SJSA1 (cell line): ENCODE measurements at regions not wholly inside any gene's neighbourhood (a gene's known extent, or its start where the extent isn't known, plus 50 kb on each side); places are given as distances from the start of the nearest gene placed in this dataset.
A peak's percentile ranks its signal among the peaks of the same experiment; 100 is the strongest.

Source experiments
- DNase-seq, 2 experiments: peaks; one replicate each; pipeline ENCODE4 v3.0.0-alpha.2; 2015 to 2020; ENCODE audit warnings: low spot score in 2 of 2, low read depth in 1 of 2
- H3K27ac ChIP-seq: fragments of 250-450 bp; sonication (Bioruptor Pico); 2 replicates; pipeline ENCODE4 v1.5.1; 2020; ENCODE audit warnings: mild to moderate bottlenecking, moderate library complexity
- H3K27me3 ChIP-seq: fragments of 250-450 bp; sonication (Bioruptor Pico); replicated peaks from 2 replicates; pipeline ENCODE4 v1.5.1; 2020; ENCODE audit warnings: mild to moderate bottlenecking, moderate library complexity
- H3K36me3 ChIP-seq: fragments of 250-450 bp; sonication (Bioruptor Pico); 2 replicates; pipeline ENCODE4 v1.5.1; 2020; ENCODE audit warnings: mild to moderate bottlenecking
- H3K4me1 ChIP-seq: fragments of 250-450 bp; sonication (Bioruptor Pico); replicated peaks from 2 replicates; pipeline ENCODE4 v1.6.1; 2021; ENCODE audit warnings: mild to moderate bottlenecking
- H3K4me3 ChIP-seq: fragments of 250-450 bp; sonication (Bioruptor Pico); 2 replicates; pipeline ENCODE4 v1.5.1; 2020; ENCODE audit warnings: mild to moderate bottlenecking
- H3K9me3 ChIP-seq: fragments of 250-450 bp; sonication (Bioruptor Pico); replicated peaks from 2 replicates; pipeline ENCODE4 v1.5.1; 2020; ENCODE audit warnings: mild to moderate bottlenecking

DNA sequence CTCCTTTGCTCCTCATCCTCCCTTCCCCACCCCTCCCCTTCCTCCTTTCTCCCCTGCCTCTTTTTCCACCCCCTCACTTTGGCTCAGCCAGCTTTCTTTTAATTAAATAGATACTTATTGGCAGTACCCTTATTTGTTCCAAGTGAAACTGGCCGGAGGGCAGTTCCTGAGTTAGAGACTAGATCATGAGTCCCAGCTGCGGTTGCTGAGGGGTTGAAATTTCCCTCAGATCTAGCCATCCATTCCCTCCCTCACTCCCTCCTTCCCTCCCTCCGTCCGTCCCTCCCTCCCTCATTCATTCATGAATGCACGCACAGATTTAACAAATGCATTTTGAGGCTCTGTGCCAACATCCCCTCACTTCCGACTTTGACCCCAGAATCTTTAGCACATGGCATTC lies 519.2 kb upstream of the EEF2KMT start:
- no peak overlapping the region for H3K4me3 ChIP-seq
- no peak for DNase-seq
- no peak overlapping the region for H3K27ac ChIP-seq
- no peaks in the 10 kb centered on the region for H3K27me3 ChIP-seq
- H3K9me3 ChIP-seq, result no peaks in the 10 kb centered on the region
- no peaks in the 10 kb centered on the region; the same call in 1 of the 2 replicates for H3K4me1 ChIP-seq
- H3K36me3 ChIP-seq, result no peaks in the 10 kb centered on the region

DNA sequence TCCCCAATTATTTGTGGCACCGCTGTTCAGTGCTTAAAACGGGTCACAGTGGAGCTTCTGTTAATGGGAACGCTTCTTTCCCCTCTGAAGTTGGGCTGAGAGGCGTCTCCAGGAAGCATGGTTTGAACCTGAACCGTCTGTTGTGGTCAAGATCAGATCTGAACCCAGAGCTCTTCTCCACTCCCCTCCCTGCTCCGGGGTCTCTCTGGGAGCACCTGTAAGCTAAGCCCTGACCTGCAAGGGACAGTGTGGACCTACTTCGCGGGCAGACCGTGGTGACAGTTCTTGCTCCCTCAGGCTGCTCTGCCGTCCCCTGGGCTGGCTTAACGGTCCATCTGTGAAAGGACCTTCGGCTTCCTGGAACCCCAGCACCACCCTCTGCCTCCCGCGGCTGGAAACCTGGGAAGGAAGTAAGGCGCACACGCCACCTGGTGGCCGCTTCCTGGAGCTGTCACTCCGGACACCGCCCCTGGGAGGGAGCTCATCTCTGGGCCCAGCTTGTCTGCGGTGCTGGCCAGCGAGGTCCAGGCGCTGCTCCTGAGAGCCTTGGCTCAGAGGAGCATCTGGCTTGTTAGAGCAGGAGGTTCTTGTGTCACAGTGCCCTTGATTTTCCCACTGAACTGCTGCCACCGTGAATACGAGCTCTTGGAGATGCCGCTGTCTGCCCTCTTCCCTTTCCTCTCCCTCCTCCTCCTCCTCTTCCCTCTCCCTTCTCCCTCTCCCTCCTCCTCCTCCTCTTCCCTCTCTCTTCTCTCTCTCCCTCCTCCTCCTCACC lies 518.5 kb upstream of the EEF2KMT start:
- Histone ChIP-seq H3K4me3 (no peak overlapping the region), H3K9me3 (no peaks in the 10 kb centered on the region), H3K36me3 (no peaks in the 10 kb centered on the region), H3K27me3 (no peaks in the 10 kb centered on the region), H3K27ac (no peak overlapping the region), H3K4me1 (no peaks in the 10 kb centered on the region; the same call in 1 of the 2 replicates)
- DNase-seq, result peak; percentile 33 to 66

DNA sequence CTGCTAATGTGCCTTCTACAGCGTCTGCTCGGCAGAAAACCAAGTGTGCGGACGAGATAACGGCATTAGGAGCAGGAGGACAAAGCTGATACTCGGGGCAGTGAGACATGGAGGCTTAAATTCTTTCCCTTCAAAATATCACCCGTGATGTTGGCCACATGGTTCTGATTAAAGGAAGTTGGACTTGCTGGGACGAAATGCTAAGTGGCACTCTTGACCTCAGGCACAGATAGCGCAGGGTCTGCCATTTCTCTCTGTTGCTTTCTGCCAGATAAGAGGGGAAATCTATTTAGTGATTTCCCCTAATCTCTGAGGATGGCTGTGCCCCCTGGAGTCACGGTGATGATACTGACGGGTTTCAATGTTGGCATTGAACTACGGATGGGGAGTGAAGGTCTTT lies 509.6 kb upstream of the EEF2KMT start:
- Histone ChIP-seq H3K4me3 (no peak overlapping the region), H3K27ac (no peak overlapping the region), H3K4me1 (no peaks in the 10 kb centered on the region), H3K36me3 (no peaks in the 10 kb centered on the region), H3K27me3 (no peaks in the 10 kb centered on the region), H3K9me3 (no peaks in the 10 kb centered on the region)
- DNase-seq, result no peak

- no peaks in the 10 kb centered on the region for H3K4me1 ChIP-seq
These were observed 507.8 kb upstream of the EEF2KMT start for GRCh38 chr16:5605404-5605803.

GRCh38 chr16:5604770-5605169 lies 507.2 kb upstream of the EEF2KMT start:
- H3K4me1 ChIP-seq, result no peaks in the 10 kb centered on the region
- no peak overlapping the region for H3K4me3 ChIP-seq
- DNase-seq, result no peak
- no peaks in the 10 kb centered on the region for H3K27me3 ChIP-seq
- H3K27ac ChIP-seq, result no peak overlapping the region
- H3K9me3 ChIP-seq, result no peaks in the 10 kb centered on the region
- H3K36me3 ChIP-seq, result no peaks in the 10 kb centered on the region

More at GRCh38 chr16:5605404-5605803, 507.8 kb upstream of the EEF2KMT start:
- H3K9me3 ChIP-seq, result no peaks in the 10 kb centered on the region
- no peak overlapping the region for H3K27ac ChIP-seq
- no peak for DNase-seq
- no peaks in the 10 kb centered on the region for H3K36me3 ChIP-seq
- no peaks in the 10 kb centered on the region for H3K27me3 ChIP-seq
- H3K4me3 ChIP-seq, result no peak overlapping the region

DNA sequence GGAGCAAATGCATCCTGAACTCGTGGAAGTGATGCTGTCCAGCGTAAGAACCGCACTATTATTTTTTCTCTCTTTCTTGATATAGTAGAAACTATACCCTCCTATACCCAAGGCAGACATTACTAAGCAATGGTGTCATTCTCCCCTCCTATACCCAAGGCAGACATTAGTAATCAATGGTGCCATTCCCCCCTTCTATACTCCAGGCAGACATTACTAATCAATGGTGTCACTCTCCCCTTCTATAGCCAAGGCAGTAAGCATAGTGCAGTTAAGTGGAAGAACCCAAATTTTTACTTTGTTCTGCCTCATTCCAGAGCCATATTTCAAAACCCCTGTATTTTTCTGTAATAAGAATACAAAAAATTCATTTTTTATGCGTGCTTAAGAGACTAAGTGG lies 506.2 kb upstream of the EEF2KMT start:
- Histone ChIP-seq H3K27me3 (no peaks in the 10 kb centered on the region), H3K4me1 (no peaks in the 10 kb centered on the region), H3K27ac (no peak overlapping the region), H3K9me3 (no peaks in the 10 kb centered on the region), H3K4me3 (no peak overlapping the region), H3K36me3 (no peaks in the 10 kb centered on the region)
- no peak for DNase-seq

GRCh38 chr16:5601957-5602356 lies 504.4 kb upstream of the EEF2KMT start:
- Histone ChIP-seq H3K4me1 (no peaks in the 10 kb centered on the region), H3K27me3 (no peaks in the 10 kb centered on the region), H3K4me3 (no peak overlapping the region), H3K27ac (no peak overlapping the region), H3K9me3 (no peaks in the 10 kb centered on the region), H3K36me3 (no peaks in the 10 kb centered on the region)
- DNase-seq, result no peak

DNA sequence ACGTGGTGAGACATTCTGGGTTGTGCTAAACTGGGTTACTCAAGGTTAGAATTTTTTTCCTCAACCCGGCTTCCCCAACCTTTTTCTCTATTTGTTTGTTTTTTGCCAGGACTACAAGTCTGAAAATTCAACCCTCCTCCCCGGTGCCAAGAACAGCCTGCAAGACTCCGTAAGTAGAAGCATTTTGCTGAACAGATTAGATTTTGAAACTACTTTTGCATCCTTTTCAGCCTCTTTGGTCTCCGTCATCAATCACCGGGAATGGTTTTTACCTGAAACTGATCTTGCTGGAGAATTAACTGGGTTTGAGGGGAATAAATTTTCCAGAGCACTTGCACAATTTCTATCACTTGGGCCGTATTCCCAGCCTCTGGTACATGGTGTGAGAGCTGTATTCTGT lies 501.2 kb upstream of the EEF2KMT start:
- H3K27me3 ChIP-seq, result no peaks in the 10 kb centered on the region
- H3K36me3 ChIP-seq, result no peaks in the 10 kb centered on the region
- H3K4me1 ChIP-seq, result no peaks in the 10 kb centered on the region
- DNase-seq, result no peak
- no peak overlapping the region for H3K27ac ChIP-seq
- no peak overlapping the region for H3K4me3 ChIP-seq
- H3K9me3 ChIP-seq, result no peaks in the 10 kb centered on the region

GRCh38 chr16:5595849-5596248 lies 498.3 kb upstream of the EEF2KMT start:
- Histone ChIP-seq H3K27me3 (no peaks in the 10 kb centered on the region), H3K9me3 (no peaks in the 10 kb centered on the region)
- DNase-seq, result no peak

GRCh38 chr16:5590416-5590815 lies 492.8 kb upstream of the EEF2KMT start:
- no peak overlapping the region for H3K27ac ChIP-seq
- no peaks in the 10 kb centered on the region for H3K36me3 ChIP-seq
- H3K9me3 ChIP-seq, result no peaks in the 10 kb centered on the region
- no peak for DNase-seq
- no peaks in the 10 kb centered on the region for H3K4me1 ChIP-seq
- H3K4me3 ChIP-seq, result no peak overlapping the region
- H3K27me3 ChIP-seq, result no peaks in the 10 kb centered on the region

More at GRCh38 chr16:5595849-5596248, 498.3 kb upstream of the EEF2KMT start:
- H3K4me3 ChIP-seq, result no peak overlapping the region
- H3K36me3 ChIP-seq, result no peaks in the 10 kb centered on the region
- no peaks in the 10 kb centered on the region for H3K4me1 ChIP-seq
- no peak overlapping the region for H3K27ac ChIP-seq

DNA sequence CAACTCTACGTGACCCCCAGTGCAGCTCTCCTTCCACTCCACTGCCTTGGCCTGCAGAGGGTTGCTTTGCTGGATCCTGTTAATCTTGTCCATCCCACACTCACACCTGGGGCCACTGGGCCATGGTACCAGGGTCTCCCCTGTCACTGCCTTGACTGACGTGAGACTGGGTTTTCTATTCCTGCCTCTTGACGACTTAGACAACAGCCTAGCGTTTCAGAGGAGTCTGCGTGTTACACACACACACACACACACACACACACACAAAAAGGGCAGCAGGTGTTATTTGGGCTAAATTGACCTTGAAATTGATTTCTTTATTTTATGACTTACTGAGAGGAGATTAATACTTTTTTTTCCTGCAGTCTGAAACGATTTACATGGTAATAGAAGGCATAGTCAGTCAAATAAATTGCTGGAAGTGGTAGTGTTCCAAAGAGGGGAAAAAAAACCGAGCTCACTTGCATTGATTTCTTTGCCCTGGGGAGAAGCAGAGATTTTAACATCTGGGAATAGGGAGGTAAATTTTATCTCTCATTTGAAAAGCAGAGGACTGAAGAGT lies 492.3 kb upstream of the EEF2KMT start:
- no peak for DNase-seq
- no peaks in the 10 kb centered on the region for H3K9me3 ChIP-seq
- no peak overlapping the region for H3K27ac ChIP-seq
- H3K4me1 ChIP-seq, result no peaks in the 10 kb centered on the region
- H3K27me3 ChIP-seq, result no peaks in the 10 kb centered on the region
- no peak overlapping the region for H3K4me3 ChIP-seq
- H3K36me3 ChIP-seq, result no peaks in the 10 kb centered on the region

DNA sequence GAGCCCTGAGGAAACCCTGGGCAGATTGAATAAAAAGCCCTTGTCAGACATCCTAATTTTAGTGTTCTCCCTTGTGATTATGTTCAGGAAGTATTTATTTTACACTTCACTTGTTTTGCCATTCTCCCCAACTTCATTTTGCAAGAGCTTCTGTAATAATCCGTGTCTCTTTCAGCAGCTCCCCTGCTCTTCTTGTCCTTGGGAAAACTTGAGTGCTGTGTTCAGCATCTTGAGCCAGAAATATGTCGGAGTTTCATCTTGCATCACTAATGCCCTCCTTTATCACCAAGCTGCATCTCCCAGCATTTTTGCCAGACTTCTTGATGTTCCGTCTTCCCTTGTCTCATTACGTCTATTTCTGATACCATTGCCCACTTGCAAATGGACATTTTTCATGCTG lies 486.5 kb upstream of the EEF2KMT start:
- Histone ChIP-seq H3K27me3 (no peaks in the 10 kb centered on the region), H3K4me1 (no peaks in the 10 kb centered on the region), H3K4me3 (no peak overlapping the region), H3K9me3 (no peaks in the 10 kb centered on the region), H3K27ac (no peak overlapping the region), H3K36me3 (no peaks in the 10 kb centered on the region)
- DNase-seq, result no peak

DNA sequence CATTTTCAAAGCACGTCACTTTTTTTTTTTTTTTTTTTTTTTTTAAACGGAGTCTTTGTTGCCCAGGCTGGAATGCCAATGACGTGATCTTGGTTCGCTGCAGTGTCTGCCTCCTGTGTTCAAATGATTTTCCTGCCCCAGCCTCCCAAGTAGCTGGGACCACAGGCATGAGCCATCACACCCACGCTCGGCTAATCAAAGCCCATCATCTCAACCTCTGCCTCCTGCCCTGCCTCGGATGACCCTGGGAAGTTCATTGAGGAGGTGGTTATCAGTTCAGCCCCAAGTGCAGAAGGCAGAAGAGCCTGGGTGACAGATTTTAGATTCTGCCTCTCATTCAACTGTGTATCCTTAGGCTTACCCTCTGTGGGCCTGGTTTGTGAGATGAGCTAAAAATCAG lies 484.9 kb upstream of the EEF2KMT start:
- DNase-seq, result no peak
- H3K27me3 ChIP-seq, result no peaks in the 10 kb centered on the region
- no peaks in the 10 kb centered on the region for H3K9me3 ChIP-seq
- no peaks in the 10 kb centered on the region for H3K36me3 ChIP-seq
- H3K27ac ChIP-seq, result no peak overlapping the region
- no peaks in the 10 kb centered on the region for H3K4me1 ChIP-seq
- H3K4me3 ChIP-seq, result no peak overlapping the region

GRCh38 chr16:5581908-5582307 lies 484.3 kb upstream of the EEF2KMT start:
- H3K27me3 ChIP-seq, result no peaks in the 10 kb centered on the region
- no peaks in the 10 kb centered on the region for H3K4me1 ChIP-seq
- no peak overlapping the region for H3K27ac ChIP-seq
- DNase-seq, result no peak
- H3K4me3 ChIP-seq, result no peak overlapping the region
- H3K36me3 ChIP-seq, result no peaks in the 10 kb centered on the region
- no peaks in the 10 kb centered on the region for H3K9me3 ChIP-seq
